NCI-H524 (cell line): ENCODE measurements at regions not wholly inside any gene's neighbourhood (a gene's known extent, or its start where the extent isn't known, plus 50 kb on each side); places are given as distances from the start of the nearest gene placed in this dataset.
"Not testable (repeated sequence)": the region's sequence is repeated elsewhere in the genome, so short reads cannot be mapped to it uniquely, and the experiment has no call there.

Source experiments
- DNase-seq, 2 experiments: peaks; one replicate each; lab custom pipeline; 2025; lab: John Stamatoyannopoulos, UW

DNA sequence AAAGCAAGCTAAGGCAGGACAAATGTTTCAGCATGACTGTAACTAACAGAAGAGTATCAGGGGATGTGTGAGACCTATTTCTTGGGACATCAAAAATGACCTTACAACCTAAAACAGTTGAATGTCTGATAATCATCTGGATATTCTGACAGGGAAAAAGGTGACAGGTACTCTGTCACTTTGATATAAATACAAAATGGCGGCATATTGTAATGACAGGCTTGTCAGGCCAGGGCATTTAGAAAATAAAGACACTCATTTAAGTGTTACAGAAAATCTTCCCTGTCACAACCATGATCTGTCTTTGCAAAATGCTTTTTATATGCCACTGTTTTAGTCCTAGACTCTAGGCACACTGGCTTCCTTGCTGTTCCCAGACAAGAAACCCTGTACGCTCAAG, 1033.3 kb upstream of the FLRT2 start:
- no peak for DNase-seq

DNA sequence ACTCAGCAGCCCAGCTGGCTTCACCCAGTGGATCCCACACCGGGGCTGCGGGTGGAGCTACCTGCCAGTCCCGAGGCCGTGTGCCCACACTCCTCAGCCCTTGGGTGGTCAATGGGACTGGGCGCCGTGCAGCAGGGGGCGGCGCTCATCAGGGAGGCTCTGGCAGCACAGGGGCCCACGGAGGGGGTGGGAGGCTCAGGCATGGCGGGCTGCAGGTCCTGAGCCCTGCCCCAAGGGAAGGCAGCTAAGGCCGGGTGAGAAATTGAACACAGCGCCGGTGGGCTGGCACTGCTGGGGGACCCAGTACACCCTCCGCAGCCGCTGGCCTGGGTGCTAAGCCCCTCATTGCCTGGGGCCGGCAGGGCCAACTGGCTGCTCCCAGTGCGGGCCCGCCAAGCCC, 1017.1 kb upstream of the FLRT2 start:
- not testable (repeated sequence) for DNase-seq

DNA sequence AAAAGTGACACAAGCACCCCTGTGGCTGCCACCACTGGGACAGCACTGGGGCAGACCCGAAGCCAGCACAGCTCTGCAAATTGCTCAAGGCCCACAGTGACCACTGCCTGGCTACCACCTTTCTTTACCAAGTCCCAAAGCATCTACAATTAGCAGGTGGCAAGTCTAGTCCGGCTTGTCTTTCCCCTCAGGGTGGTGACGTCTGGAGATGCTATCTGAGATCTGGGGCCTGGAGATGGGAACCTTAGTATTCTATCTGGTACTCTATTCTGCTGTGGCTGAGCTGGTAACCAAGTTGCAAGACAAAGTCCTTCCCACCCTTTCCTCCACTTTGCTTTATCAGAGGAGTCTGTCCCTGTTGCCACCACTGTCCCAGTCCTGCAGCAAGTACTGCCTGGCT, 1010.1 kb upstream of the FLRT2 start:
- no peak for DNase-seq

DNA sequence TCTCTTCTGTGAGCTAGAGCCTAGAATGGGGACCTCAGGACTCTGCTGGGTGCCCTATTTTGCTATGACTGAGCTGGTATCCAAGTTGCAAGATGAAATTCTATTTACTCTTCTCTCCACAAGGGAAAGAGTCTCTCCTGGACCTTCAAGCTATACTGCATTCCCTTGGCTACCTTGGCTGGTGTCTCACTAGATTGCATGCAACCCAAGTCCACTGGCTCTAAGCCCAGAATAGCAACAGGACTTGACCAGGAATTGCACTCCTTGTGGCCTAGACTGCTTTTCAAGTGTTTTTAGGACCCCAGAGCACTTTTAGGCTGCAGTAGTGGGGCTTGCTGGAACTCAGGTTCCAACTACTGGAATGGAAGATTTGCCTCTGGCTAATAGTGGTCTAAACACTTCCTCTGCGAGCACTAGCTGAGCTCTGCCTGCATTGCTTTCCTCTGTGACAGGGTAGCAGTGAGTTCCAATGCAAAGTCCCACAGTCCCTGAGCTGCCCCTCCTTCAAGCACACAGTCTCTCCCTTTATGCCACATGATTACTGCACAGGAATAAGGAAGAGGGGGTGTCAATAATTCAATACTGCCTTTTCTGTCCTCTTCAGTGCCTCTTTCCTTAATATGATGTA, 1009.1 kb upstream of the FLRT2 start:
- DNase-seq = no peak

DNA sequence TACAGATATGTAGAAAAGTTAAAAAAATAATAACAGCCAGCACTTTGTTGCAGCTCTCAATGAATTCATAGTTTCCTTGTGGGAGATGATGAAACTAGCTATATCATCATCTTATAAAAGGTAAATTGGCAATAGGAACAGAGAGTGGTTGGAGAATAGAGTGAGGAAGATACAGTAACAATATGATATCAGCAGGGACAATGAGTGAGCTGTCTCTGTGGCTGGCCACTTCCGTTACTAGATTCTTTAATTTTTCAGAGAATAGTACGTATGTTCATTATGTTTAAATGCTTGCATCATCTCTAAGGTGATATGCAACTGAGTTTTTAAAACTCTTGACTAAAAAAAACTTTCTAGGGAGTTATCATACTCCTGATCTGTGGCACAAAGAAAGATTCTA, 1006.2 kb upstream of the FLRT2 start:
- no peak for DNase-seq

DNA sequence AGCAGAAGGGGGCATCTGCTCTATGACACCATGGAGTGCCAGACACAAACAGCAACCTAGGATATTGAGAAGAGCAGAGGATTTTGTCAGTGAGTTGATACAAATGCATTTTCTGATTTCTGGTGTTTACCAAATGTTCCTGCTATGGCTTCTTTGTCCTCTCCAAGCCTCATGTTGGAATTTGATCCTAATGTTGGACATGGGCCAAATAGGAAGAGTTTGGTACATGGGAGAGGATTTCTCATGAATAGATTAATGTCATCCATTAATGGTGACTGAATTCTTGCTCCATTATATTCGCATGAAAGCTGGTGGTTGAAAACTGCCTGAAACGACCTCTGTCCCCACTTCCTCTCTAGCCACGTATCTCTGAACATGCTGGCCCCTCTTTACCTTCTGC, 1002.2 kb upstream of the FLRT2 start:
- peak in 1 of 2 experiments; percentile 46 for DNase-seq

DNA sequence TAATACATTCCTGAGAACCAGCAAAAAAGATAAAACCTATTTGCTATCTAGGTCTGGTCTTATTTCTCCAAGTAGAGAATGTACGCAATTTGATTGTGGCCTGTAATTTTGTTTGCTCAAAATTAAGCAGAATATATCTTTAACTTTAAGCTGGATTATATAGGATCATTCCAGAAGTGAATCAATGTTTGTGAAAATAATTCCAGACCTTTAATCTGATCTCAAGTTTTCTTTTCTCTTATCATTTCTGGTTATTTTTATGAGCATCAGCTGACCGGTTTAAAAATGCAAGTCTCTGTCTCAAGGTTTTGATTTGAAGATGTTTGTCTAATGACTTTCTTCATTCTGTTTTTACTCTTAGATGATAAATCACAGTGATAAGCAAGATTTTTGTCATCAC, 997.9 kb upstream of the FLRT2 start:
- DNase-seq = no peak

DNA sequence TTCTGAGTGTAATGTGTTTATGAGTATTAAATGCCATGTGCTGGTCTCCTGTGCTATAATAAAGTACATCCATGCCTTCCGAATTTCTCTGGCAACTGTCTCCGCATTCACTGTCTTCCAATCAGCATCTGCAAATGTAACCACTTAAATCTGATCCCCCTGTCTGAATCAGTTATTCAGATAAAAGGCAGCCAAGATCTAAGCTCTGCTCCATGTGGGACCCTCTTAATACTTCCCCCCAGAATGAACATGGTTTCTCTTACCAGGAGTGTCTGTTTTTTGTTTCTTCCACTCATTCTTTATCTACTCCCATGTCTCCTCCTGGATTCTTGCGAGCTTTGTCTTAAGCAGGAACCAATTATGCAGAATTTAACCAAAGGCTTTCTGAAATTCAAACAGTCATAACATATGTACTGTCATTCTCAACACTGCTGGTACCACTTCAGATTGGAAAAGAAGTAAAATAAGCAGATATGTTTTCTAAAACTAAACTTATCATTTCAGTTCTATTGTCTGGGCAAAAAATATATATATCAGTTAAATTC, 996.7 kb upstream of the FLRT2 start:
- DNase-seq = peak in 1 of 2 experiments; percentile 4

DNA sequence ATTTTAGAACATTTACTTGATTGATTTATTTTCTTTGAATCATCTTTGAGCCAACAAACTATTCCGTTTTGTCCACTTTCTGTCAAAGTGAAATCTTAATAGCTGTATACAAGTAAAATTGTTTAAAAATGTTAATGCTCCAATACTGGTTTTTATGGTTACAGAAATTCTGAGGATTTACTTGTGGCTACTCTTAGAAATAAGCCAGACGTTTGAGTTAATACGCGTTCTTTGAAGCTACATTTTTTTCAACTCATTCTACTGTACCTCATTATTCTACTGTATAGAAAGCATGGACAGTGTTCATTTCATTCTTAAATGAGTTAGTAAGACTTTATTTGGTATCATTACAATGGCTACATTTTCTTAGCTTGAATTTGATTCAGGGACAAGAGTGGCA, 996.2 kb upstream of the FLRT2 start:
- DNase-seq = no peak

DNA sequence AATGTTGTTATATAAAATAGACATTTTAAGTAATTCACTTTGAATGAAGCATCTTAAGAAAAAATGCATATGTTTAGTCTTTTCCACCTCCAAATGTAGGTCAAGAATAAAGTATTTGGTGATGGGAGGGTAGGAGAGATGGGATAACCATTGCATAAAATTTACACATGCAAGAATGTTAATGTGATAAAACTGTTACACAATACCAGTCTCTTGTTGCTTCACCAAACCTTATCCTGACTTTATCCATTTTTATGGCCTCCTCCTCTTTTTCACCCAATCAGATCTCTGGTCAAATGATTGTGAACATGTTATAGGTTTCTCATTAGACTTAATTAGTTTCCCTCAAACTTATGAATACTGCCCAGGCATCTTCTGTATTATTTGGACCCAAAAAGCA, 994.5 kb upstream of the FLRT2 start:
- no peak for DNase-seq

DNA sequence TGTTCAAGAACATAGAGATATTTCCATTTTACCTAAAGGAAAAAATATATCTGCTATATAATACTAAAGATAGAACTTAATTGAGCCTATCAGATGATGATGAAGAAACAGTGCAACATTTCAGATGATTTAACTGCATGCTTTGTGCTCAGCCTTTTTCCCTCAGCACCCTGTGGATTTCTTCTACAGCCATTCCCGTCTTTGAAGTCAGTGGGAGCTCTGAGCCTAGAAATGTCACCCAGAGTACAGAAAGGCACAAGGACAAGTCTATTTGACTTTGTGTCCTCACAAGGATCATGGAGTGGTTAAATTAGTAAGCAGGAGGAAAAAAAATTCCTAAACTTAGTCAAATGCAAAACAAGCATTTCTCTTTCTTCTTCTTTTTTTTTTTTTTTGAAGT, 994.0 kb upstream of the FLRT2 start:
- no peak for DNase-seq

DNA sequence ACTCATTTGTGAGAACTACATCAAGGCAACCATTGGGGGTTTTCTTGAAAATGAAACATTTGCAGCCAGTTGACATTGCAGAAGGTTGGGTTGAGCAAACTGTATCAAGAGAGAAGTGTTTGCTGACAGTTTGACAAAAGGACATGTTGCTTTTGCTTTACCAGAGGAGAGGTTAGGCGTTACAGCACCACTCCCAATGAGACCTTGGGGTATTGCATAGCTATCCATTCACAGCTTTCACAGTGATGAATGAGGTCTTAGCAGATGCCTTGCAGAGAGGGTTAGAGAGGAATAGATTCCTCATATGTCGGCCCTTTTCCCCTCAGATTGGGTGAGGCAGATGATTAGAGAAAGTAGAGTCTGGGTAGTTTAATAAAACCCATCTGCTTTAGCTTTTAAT, 988.9 kb upstream of the FLRT2 start:
- peak in 1 of 2 experiments; percentile 17 for DNase-seq

DNA sequence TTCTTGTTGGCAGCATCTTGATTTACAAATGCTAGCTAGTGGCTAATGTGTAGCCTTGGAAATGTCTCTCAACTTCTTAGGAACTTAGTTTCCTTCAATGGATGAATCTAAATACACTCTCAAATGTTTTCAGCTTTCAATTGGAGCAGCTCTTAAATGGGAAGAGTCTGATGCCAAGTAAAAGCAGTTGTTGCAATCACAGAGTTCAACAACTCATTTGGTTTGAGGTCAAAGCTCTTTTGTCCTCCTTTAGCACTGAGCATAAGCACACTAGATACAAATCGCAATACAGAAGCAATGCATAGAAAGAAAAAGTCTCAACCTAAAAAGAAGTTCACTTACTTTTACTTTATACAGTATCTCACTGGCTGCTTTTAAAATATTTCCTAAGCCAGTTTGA, 986.1 kb upstream of the FLRT2 start:
- DNase-seq = no peak

DNA sequence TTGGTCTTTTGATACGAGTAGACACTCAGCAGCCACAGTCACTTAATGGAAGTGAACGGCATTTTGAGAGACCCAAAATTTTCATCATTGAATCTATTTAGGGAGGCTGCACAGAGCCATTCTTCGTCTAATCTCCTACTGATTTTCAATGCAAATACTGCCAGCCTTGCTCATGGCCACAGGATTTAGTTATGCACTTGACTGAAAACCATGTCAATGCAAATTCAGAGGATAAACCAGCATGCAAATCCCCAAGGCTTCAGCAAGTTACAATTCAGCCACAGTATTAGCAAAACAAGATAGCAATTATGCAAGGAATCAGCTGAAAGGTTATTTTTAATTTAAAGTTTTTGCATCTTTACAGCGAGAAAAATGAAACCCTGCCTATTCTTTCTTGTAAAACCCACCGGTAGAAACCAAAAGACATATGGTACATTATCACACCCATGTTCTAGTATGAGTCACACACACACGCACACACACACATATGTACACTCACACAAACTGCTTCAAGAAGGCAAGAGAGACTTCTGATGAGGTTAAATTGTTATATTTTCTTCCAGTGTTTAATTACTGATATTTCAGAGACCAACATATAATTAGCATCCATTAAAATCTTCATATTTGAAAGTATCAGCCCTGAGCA, 985.3 kb upstream of the FLRT2 start:
- peak in 1 of 2 experiments; percentile 23 for DNase-seq

DNA sequence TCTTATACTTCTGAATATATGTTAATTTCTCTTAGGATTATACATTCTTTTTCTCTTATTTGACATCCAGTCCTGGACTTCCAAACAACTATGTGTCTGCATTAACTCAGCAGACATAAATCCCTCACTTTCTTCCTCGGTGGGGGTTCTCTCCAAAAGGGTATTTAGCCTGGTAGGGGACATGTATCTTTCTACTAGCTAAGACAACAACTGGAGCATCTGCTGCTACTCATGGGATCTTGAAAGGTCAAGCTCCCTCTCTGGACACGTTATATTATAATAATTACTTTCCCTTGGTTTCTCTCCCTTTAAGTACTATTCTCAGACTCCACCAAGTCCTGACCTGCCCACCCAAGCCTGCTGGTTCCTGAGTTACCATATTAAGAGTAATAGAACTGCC, 983.7 kb upstream of the FLRT2 start:
- no peak for DNase-seq

DNA sequence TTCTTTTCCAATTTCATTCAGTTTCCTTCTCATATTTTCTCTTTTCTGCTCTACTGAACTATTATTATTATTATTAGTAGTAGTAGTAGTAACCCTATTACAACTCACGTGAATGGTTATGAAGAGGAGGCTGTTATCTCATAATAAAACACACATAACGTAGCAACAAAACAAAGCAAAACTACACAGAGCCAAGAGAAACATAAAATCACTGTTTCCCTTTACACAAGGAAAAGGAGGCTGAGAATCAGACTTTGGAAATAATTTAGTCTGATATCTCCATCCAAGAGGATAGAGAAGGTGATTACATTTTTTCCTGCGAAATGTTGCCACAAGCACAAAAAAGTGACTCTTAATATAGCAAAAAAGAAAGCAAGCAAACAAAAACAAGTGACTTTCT, 975.8 kb upstream of the FLRT2 start:
- DNase-seq = no peak

DNA sequence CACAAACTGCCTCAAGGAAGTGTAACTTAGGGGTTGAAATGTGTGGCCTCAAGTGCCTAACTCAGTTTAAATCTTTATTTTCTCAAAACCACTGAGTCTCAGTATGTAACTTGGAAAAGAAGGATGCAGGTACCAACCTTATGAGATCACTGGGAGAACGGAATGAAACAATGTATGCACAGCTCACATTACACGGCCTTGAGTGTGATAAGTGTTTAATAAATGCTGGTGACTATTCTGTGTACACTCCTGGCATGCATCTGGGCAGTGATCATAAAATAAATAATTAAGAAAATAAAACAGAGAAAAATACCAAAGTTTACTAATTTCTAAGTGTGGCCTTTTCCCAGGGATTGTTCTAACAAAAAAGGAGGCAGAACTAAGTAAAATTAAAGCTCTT, 974.5 kb upstream of the FLRT2 start:
- no peak for DNase-seq

DNA sequence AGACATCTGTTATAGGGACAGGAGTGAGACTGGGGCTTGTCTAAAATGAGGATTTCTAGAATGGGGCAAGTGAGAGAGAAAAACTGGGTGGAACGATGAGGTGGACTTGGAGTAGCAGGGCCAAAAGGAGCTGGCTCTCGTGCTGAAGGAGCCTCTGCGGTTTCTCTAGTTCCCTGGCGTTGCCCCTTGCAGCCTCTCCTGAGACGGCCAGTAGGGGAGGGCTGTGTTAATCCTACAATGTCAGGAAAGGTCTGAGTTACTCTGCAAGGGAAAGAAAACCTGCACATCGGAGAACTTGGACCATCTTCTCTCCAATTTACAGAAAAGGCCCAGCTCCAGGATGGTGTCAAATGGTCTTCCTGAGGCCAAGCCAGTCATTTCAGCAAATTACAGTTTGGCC, 963.8 kb upstream of the FLRT2 start:
- DNase-seq = no peak

DNA sequence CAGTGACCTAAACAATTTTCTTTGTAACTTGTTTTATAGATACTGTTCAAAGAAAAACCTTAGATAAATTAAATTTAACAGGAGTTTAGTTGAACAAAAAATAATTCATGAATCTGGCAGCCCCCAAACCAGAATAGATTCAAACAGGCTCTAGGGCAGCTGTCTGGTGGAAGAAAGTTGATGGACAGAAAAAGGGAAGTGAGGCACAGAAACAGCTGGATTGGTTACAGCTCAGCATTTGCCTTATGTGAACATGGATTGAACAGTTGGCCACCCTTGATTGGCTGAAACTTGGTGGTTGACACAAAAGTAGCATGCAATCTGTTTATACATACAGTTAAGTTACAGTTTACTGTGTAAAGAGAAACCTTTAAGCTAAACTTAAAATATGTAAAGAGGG, 954.3 kb upstream of the FLRT2 start:
- no peak for DNase-seq

DNA sequence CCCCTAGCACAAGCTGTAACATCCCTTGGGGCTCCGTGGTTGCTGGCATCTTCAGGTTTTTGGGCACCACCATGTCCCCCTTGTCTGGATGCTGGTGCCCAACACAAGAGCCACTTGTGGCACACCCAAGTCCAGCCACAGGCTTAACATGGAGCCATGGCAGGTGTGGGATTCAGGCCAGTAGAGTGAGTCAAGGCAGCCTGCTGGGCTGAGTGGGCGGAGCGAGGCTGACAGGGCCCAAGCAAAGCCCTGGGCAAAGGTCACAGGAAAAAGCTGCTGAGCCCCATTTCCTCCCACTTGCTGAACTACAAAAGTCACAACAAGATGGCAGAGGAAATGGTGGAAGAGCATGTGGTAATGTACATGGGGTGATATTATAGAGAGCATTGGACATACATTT, 950.7 kb upstream of the FLRT2 start:
- DNase-seq = no peak

DNA sequence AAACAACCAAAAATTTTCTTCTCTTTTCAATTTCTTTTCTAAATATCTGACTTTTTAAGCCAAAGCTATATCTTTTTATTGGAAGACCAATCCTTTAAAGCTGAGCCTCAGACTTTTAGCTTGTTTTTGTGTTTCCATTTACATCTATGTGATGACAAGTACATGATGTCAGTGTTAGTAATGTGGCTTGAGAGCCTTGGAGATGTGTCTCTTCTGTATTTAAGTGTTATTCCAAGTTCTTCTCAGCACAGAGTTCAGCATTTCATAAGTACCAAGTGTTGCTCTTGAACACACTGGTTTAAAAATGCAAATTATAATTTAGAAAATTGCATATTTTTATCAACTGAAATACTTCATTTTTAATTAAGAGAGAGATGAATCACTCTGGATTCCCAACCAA, 948.9 kb upstream of the FLRT2 start:
- DNase-seq = no peak

DNA sequence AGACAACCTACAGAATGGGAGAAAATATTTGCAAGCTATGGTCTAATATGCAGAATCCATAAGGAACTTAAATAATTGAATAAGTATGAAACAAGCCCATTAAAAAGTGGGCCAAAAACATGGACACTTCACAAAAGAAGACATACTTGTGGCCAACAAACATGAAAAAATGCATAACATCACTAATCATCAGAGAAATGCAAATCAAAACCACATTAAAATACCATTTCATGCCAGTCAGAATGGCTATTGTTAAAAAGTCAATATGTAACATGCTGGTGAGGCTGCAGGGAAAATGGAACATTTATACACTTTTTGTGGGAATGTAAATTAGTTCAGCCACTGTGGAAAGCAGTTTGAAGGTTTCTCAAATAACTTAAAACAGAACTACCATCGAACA, 945.4 kb upstream of the FLRT2 start:
- DNase-seq = no peak

DNA sequence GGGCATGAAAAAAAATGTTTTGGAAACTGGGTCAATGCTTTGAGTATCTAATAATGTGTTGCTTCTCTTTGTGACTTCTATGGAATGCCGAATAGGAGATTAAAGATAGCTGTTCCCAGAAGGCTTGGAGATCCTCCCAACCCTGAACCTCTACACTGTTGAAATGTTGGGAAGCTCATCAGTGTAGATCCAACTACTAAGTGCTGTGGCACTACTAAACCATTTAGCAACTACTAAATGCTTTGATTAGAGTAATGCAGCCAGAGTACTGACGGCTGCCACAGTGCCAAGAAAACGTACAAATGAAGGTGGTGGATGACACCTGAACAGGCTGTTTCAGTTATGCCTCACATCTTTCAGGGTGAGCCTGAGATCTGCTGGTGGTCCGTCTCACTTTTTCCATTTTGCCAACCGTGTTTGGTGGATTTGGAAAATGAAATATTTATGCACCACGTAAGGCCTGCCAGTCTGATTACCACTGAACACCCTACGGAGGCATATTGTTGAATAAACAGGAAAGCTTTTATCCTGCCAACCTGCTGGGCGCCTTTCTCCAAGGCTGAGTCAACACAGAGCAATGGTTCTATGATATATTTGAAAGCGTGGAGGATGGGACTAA, 938.0 kb upstream of the FLRT2 start:
- DNase-seq = no peak

DNA sequence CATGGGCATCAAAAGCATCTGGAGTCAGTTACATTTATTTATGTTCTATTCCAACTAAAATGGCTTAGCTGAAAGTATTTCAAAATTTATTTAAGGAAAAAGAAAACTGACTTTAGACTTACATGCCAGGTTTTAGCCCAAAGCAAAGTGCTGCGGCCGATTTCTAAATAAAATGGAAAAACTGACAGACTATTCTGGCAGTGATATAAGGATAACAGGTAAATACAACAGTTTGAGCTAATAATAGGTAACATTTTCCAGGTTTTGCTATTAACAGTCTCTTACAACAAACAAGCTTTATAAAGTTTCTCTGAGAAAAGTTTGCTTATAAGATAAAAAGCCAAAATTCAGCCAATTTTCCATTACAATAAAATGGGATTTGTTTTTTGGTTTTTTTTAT, 937.2 kb upstream of the FLRT2 start:
- no peak for DNase-seq
